ENCODE measurements at regions not wholly inside any gene's neighbourhood (a gene's known extent, or its start where the extent isn't known, plus 50 kb on each side); places are given as distances from the start of the nearest gene placed in this dataset.

DNA sequence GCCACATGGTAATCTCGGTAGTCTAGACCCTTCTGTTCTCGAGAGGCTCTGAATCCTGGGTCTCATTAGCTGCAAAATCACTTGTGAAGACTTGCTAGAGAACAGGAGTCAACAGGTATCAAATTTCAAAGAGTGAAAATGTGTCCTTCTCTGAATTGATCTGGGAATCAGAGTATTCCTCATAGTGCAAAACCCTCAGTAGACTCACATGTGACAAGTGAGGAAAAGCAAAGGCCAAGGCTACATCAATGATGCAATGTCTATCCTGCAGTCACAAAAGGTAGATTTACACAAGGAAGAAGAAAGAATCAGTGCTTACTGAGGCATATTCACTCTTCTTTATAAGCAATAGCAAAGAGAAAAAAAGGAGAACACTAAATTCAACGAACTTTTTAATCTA is 1220.0 kb upstream of the GJE1 start:
- TF ChIP-seq, protein P1, sequence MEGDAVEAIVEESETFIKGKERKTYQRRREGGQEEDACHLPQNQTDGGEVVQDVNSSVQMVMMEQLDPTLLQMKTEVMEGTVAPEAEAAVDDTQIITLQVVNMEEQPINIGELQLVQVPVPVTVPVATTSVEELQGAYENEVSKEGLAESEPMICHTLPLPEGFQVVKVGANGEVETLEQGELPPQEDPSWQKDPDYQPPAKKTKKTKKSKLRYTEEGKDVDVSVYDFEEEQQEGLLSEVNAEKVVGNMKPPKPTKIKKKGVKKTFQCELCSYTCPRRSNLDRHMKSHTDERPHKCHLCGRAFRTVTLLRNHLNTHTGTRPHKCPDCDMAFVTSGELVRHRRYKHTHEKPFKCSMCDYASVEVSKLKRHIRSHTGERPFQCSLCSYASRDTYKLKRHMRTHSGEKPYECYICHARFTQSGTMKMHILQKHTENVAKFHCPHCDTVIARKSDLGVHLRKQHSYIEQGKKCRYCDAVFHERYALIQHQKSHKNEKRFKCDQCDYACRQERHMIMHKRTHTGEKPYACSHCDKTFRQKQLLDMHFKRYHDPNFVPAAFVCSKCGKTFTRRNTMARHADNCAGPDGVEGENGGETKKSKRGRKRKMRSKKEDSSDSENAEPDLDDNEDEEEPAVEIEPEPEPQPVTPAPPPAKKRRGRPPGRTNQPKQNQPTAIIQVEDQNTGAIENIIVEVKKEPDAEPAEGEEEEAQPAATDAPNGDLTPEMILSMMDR (IDR thresholded peaks at IDR 0.05; ENCODE audit: control insufficient read depth, extremely low read depth, insufficient read depth): no peak
- no peak for DNase-seq (ENCODE audit: low read depth)
- H3K4me3 ChIP-seq (ENCODE audit: low read depth, low read length): no peak overlapping the region

DNA sequence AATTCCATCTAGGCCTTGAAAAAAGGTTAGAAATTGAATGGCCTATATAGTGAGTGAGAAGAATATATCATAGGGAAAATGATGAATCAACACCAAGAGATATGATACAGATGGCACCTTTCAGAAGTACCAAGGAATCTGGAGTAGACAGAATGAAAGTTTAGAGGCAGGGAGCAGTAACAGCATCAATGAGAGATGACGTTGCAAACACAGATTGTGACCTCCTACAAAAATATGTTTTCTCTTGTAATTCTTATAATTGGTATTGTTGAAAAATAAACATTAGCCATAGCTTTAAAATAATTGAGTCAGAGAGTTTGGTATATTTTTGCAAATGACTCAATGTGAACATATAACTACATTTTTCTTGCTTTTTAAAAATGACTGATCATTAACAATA is 1223.1 kb upstream of the GJE1 start:
- no peak overlapping the region for H3K4me3 ChIP-seq (ENCODE audit: low read depth, low read length)
- no peak for DNase-seq (ENCODE audit: low read depth)
- TF ChIP-seq, protein P1 (IDR thresholded peaks at IDR 0.05; ENCODE audit: control insufficient read depth, extremely low read depth, insufficient read depth): no peak

DNA sequence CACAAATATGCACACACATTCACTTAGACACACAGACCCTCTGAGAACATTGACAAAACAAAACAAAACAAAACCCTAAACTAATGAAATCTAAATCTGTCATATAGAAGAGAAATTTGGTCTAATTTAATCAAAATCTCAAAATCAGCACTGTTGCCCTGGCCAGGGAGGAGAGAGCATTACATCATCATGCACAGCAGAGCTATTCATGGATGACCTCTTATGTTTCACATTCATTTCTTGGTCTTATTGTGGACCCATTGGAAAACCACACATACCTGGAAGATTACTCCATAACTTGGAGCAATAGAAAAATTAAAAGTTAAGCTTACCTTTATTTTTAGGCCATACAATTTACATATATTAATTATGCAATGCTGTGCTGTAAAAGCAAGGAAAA is 1223.6 kb upstream of the GJE1 start:
- H3K4me3 ChIP-seq (ENCODE audit: low read depth, low read length): no peak overlapping the region
- TF ChIP-seq, protein P1 (IDR thresholded peaks at IDR 0.05; ENCODE audit: control insufficient read depth, extremely low read depth, insufficient read depth): no peak
- DNase-seq (ENCODE audit: low read depth): no peak

DNA sequence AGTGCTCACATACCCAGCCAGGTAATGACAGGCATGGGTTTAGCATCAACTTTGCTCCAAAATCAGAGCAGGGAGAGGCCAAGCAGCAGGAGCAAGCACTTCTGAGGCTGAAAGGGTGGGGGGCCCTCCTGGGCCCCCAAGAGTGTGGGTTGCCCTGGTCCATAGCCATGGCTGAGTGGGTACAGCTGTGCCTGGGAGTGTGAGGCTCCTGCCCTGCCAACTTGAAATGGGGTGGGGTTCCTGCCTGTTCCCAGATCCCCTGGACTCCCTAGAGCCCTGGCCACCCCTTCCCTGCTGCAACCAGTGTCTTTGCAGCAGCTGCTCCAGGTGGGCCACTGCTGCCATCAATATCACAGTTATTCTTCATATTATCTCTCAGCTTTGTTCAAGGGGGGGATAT is 1224.2 kb upstream of the GJE1 start:
- TF ChIP-seq, protein P1 (IDR thresholded peaks at IDR 0.05; ENCODE audit: control insufficient read depth, extremely low read depth, insufficient read depth): no peak
- DNase-seq (ENCODE audit: low read depth): no peak
- H3K4me3 ChIP-seq (ENCODE audit: low read depth, low read length): no peak overlapping the region

DNA sequence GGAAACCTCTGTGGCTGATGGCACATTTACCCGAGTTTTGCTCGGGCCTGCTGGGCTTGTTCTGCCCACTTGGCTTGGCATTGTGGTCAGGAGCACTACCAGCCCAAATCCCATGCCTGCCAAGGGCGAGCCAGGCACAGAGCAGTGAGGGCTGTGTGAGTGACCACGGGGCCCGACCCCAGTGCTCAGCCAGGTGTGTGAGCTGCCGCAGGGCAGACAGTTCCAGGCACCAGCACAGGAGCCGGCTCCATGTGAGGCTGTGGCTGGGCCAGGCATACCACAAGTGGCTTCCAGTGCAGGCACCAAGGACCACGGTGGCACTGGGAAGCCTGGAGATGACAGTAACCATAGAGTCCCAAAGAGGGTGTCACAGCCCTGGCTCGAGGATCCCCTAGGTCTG is 1225.5 kb upstream of the GJE1 start:
- TF ChIP-seq, protein P1 (IDR thresholded peaks at IDR 0.05; ENCODE audit: control insufficient read depth, extremely low read depth, insufficient read depth): no peak
- H3K4me3 ChIP-seq (ENCODE audit: low read depth, low read length): no peak overlapping the region

DNA sequence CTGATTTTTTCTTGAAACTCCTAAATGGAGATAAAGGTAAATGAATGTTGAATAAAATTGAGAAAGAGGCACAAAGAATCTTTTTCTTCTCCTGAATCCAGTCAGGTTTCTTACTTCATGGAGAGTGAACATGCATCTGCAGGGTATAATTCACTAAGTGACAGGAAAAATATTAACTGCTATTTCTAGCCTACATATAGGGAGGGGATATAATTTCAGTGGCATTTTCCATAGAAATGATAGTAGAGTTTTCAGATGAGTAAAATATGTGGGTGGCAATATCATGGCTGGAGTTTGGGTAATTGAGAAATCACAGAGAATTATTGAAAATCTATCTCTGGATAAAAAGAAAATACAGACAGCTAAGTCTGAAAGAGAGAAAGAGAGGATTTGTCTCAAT is 1227.0 kb upstream of the GJE1 start:
- H3K4me3 ChIP-seq (ENCODE audit: low read depth, low read length): no peak overlapping the region
- DNase-seq (ENCODE audit: low read depth): no peak
- TF ChIP-seq, protein P1 (IDR thresholded peaks at IDR 0.05; ENCODE audit: control insufficient read depth, extremely low read depth, insufficient read depth): no peak

More for the DNA sequence above, 1225.5 kb upstream of the GJE1 start:
- DNase-seq (ENCODE audit: low read depth): no peak

DNA sequence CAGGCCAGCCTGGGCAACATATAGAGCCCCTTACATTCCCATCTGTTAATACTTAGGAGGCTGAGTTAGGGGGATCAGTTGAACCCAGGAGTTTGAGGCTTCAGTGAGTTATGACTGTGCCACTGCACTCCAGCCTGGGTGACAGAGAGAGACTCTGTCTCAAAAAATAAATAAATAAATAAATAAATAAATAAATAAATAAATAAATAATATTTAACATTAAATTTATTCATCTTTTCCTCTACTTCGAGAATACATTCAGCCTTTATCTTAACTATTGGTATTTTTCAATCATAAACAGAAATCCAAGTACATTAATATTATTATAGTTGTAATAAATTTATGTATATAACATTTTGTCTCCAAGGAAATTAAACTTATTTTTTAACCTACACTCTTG is 1227.7 kb upstream of the GJE1 start:
- H3K4me3 ChIP-seq (ENCODE audit: low read depth, low read length): no peak overlapping the region
- TF ChIP-seq, protein P1 (IDR thresholded peaks at IDR 0.05; ENCODE audit: control insufficient read depth, extremely low read depth, insufficient read depth): no peak
- DNase-seq (ENCODE audit: low read depth): no peak
